Activated CD8-positive, alpha-beta T cell treated with anti-CD3 and anti-CD28 coated beads, Interleukin-2, amount 10 ng/mL, durations not matched to agents 7 days and 5 days (primary cell): ENCODE measurements at regions not wholly inside any gene's neighbourhood (a gene's known extent, or its start where the extent isn't known, plus 50 kb on each side); places are given as distances from the start of the nearest gene placed in this dataset.

Experiments used
- ATAC-seq: fragments of 150-1000 bp; cut with Tn5 transposase; one replicate; pipeline ENCODE4 v1.10.0; 2021; ENCODE audit warnings: moderate library complexity
- CTCF ChIA-PET: fragments of 350-600 bp; sonication (Branson Sonifier 250); formaldehyde crosslinking; loops from one replicate; lab custom pipeline; 2021; ENCODE audit warnings: antibody characterized with exemption; lab: Charles Lee
- POLR2A ChIA-PET: fragments of 350-600 bp; sonication (Branson Sonifier 250); formaldehyde crosslinking; loops from one replicate; lab custom pipeline; 2021; ENCODE audit warnings: antibody characterized with exemption; lab: Charles Lee
- DNase-seq: peaks from one replicate; pipeline ENCODE4 v3.0.0-alpha.2; 2020
- H3K27ac Mint-ChIP-seq: one replicate; pipeline ENCODE4 v1.8.0; 2021; ENCODE audit warnings: mild to moderate bottlenecking, mixed read lengths
- H3K27me3 Mint-ChIP-seq: one replicate; pipeline ENCODE4 v1.8.0; 2021; ENCODE audit warnings: low read depth, mixed read lengths
- H3K36me3 Mint-ChIP-seq: one replicate; pipeline ENCODE4 v1.8.0; 2021; ENCODE audit warnings: low read depth, mixed read lengths
- H3K4me1 Mint-ChIP-seq: one replicate; pipeline ENCODE4 v1.8.0; 2021; ENCODE audit warnings: low read depth, mixed read lengths
- H3K4me3 Mint-ChIP-seq: one replicate; pipeline ENCODE4 v1.8.0; 2021; ENCODE audit warnings: mild to moderate bottlenecking, mixed read lengths
- H3K9me3 Mint-ChIP-seq: one replicate; pipeline ENCODE4 v1.8.0; 2022; ENCODE audit warnings: mixed read lengths; ENCODE audit not compliant: insufficient read depth

DNA sequence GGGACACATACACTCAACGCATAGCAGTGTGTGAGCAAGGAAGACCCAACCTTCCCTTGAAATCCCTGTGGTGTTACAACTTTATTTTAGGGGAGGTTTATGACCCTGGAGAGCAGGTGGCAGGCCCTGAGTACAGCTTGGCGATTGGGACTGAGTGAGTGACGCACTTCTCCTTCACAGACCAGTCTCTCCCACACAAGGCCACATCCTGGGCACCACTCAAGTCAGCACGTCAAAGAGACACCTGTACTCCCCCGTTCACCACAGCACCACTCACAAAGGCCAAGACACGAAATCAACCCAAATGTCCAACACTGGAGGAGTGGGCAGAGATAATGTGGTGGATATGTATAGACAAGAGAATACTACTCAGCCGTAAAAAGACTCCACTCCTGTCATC, 57.0 kb upstream of the FRMD1 start:
- POLR2A ChIA-PET = no interaction called here
- CTCF ChIA-PET = no interaction called here
- Mint-ChIP-seq H3K4me3 (no peak overlapping the region), H3K27me3 (peaks cover 20% of the 10 kb centered on the region), H3K9me3 (no peaks in the 10 kb centered on the region), H3K4me1 (no peaks in the 10 kb centered on the region), H3K36me3 (no peaks in the 10 kb centered on the region), H3K27ac (no peak overlapping the region)
- DNase-seq = peak; percentile 2
- no peak for ATAC-seq

DNA sequence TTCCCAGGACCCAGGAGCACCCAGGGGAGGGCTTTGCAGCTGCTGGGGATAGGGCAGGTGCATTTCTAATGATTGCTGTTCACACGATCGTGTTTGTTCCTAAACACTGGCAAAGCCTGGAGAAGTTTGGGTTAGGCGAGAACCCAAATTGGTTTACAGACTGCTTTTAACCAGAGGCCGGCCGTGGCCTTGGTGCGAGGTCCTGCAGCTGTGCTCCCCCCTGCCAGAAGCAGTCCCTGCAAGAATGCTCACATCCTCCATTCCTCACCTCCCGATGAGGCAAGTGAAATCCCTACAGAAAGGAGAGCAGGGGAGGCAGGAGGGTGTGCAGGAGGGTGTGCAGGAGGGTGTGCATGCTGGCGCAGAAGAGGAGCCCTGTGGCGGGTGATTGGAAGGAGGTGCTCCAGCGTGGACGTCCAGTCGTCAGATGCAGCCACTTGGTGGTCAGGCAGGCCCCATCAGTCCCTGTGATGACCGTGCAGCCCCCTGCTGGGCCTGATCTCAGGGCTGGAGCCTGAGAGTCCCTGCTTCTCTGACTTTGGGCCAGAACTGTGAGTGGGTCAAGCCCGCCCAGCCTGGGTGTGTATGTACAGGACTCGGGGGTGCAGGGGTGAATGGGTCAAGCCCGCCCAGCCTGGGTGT, 55.7 kb upstream of the FRMD1 start:
- CTCF ChIA-PET = no interaction called here
- ATAC-seq (no peak), DNase-seq (peak; percentile 11)

GRCh38 chr6:168133687-168134559, 54.9 kb upstream of the FRMD1 start:
- CTCF ChIA-PET = no interaction called here
- H3K36me3 Mint-ChIP-seq = no peaks in the 10 kb centered on the region

More for the DNA sequence above, 55.7 kb upstream of the FRMD1 start:
- POLR2A ChIA-PET = no interaction called here
- Mint-ChIP-seq H3K4me1 (no peaks in the 10 kb centered on the region), H3K27me3 (peaks cover 20% of the 10 kb centered on the region), H3K36me3 (no peaks in the 10 kb centered on the region), H3K9me3 (no peaks in the 10 kb centered on the region), H3K27ac (no peak overlapping the region), H3K4me3 (no peak overlapping the region)

GRCh38 chr6:168133168-168133561, 54.2 kb upstream of the FRMD1 start:
- no peaks in the 10 kb centered on the region for H3K9me3 Mint-ChIP-seq
- no peak overlapping the region for H3K4me3 Mint-ChIP-seq
- ATAC-seq (no peak), DNase-seq (peak; percentile 8)
- H3K36me3 Mint-ChIP-seq = no peaks in the 10 kb centered on the region
- no peak overlapping the region for H3K27ac Mint-ChIP-seq
- peaks cover 20% of the 10 kb centered on the region for H3K27me3 Mint-ChIP-seq
- ChIA-PET POLR2A (no interaction called here), CTCF (no interaction called here)
- no peaks in the 10 kb centered on the region for H3K4me1 Mint-ChIP-seq

More at GRCh38 chr6:168133687-168134559, 54.9 kb upstream of the FRMD1 start:
- ATAC-seq (no peak), DNase-seq (peak; percentile 11)
- peaks cover 20% of the 10 kb centered on the region for H3K27me3 Mint-ChIP-seq
- POLR2A ChIA-PET = no interaction called here
- H3K9me3 Mint-ChIP-seq = no peaks in the 10 kb centered on the region
- H3K27ac Mint-ChIP-seq = no peak overlapping the region
- no peaks in the 10 kb centered on the region for H3K4me1 Mint-ChIP-seq
- H3K4me3 Mint-ChIP-seq = no peak overlapping the region

DNA sequence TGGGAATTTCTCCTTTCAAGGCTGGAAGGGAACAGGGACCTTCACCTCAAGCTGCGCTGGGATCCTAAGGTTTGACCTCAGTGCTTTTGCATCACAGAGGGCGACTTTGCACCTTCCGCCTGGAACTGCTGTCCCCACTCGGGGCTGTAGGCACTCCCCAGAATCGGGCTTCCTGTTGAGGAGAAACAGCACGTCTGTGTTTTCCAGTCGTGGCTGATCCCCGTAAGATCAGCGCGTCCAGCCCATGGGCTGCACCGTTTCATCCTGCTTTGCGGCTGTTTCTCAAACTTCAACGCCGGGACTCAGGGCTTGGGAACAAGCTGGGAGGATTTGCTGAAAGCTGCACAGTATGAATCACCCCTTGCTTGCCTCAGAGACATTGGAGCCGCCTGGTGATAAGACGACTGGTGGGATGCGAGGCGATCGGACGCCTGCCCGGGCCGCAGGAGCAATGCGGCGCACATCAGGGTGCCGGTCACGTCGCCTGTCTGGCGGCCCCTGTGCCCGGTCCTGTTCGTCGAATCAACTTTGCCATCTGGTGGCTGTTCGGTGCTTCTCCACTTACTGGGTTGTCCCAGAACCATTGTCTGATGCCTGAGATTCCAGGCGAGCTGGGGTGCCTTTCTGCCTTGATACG, 53.6 kb upstream of the FRMD1 start:
- POLR2A ChIA-PET = no interaction called here
- Mint-ChIP-seq H3K27me3 (peaks cover 20% of the 10 kb centered on the region), H3K27ac (no peak overlapping the region), H3K36me3 (no peaks in the 10 kb centered on the region), H3K9me3 (no peaks in the 10 kb centered on the region), H3K4me3 (no peak overlapping the region), H3K4me1 (no peaks in the 10 kb centered on the region)
- DNase-seq (peak; percentile 22), ATAC-seq (no peak)
- CTCF ChIA-PET = no interaction called here

DNA sequence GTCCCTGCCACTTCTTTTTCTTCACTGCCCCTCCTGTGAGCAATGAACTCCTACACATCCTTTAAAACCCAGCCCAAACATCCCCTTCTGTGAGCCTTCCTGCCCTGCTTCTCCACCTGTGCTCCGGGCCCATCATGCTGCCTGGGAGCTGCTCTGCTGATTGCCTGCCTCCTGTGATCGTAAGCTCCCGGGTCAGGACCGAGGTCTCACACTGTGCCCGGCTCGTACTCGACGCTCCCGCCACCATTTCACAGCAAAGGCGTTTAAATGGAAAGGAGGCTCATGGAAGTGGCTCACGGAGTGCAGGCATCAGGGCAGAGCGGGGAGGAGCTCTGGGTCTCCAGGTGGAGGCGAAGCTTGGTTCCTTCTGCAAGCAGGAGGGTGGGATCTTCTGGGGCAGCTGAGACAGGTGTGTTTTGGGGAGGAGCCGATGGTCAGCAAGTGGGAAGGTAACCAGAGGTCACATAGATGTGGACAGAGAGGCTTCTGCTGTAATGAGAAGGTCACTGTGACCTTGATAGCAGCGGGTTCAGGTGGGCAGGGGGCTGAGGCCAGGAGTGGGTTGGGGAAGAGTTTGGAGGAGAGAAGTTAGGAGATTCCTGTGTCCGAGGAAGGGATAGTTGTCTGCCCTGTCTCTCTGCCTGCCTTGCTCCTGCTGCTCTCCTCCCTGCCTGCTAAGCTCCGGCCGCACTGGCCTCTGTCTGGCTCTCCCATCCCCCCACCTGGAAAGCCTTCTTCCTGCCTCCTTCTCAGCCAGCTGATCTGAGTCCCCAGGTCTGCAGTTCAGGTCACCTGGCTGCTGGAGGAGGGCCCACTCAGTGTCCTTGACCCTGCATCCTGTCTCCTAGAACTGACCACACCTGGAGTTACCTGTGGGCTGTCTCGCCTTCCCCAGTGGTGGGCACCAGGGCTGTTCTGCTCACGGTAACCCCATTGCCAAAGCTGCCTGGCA, 52.7 kb upstream of the FRMD1 start:
- DNase-seq (peak; percentile 9), ATAC-seq (no peak)
- CTCF ChIA-PET = no interaction called here
- H3K4me1 Mint-ChIP-seq = no peaks in the 10 kb centered on the region
- no peaks in the 10 kb centered on the region for H3K36me3 Mint-ChIP-seq
- H3K9me3 Mint-ChIP-seq = no peaks in the 10 kb centered on the region
- no peak overlapping the region for H3K4me3 Mint-ChIP-seq
- peaks cover 20% of the 10 kb centered on the region for H3K27me3 Mint-ChIP-seq
- no peak overlapping the region for H3K27ac Mint-ChIP-seq
- POLR2A ChIA-PET = no interaction called here

- ATAC-seq (no peak), DNase-seq (no peak)
- CTCF ChIA-PET = no interaction called here
- H3K27me3 Mint-ChIP-seq = peaks cover 20% of the 10 kb centered on the region
- POLR2A ChIA-PET = no interaction called here
- H3K27ac Mint-ChIP-seq = no peak overlapping the region
- no peaks in the 10 kb centered on the region for H3K4me1 Mint-ChIP-seq
- H3K4me3 Mint-ChIP-seq = no peak overlapping the region
- H3K36me3 Mint-ChIP-seq = no peaks in the 10 kb centered on the region
- no peaks in the 10 kb centered on the region for H3K9me3 Mint-ChIP-seq
Observed at GRCh38 chr6:168130697-168131371, 51.8 kb upstream of the FRMD1 start.

DNA sequence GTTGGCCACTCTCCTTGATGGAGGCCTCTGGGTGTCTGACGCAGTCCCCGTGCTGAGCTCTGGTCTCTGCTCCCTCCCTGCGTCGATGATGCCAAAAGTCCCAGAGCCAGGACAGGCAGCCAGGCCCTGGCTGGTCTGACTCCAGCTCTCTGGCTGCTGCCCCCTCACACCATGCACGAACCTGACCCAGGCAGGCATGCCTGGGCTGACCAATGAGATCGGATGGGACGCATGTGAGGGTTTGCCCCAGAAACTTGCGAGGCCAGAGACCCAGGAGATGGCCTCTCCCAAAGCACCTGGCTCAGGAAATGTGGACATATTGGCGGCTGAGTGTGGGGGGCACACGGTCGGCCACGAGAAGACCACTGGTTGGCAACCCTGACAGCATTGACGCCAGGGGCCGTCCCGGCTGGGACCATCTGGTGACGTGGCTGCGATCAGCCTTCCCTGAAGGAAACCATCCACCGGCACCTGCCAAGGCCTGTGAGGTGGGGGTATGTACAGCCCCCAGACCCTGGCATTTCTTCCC, 51.2 kb upstream of the FRMD1 start:
- DNase-seq (no peak), ATAC-seq (no peak)
- Mint-ChIP-seq H3K27me3 (peaks cover 20% of the 10 kb centered on the region), H3K4me1 (no peaks in the 10 kb centered on the region), H3K9me3 (no peaks in the 10 kb centered on the region), H3K4me3 (no peak overlapping the region), H3K36me3 (no peaks in the 10 kb centered on the region), H3K27ac (no peak overlapping the region)
- ChIA-PET POLR2A (no interaction called here), CTCF (no interaction called here)

DNA sequence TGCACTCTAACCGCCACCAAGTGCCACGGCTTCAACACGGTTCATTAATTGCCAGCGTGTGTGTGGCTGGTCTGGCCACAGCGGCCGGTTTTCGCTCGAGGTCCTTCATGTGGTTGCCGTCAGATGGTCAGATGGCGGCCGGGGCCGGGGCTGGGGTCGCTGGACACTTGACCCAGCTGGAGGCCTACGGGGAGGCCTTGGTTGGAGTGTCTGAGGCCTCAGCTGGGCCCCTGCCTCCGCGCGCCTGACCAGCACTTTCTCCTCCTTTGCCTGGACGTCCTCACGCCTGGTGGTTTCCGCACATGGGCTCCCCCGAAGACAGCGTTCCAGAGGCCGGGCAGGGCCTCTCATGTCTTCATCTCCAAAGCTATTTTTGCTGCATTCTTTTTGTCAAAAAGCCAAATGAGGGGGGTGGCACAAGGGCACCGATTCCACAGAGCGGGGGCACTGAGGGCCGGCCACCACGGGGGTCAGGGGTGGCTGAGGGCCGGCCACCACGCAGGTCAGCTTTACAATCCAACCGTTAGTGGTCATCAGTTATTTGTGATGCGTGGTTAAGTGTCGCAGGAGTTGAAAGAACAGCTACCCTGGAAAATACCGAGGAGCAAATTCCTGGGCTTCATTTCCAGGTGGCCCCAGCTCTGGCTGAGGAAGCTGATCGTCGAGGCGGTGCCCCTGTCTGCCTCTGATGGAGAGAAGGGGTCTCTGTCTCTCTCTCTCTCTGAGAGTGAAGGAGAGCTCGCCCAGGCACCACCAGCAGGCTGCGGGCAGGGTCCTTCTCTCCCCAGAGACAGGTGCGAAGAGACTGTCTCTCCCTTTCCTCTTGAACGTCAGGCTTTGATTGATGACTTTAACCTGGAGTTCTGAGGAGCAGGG, 50.5 kb upstream of the FRMD1 start:
- ChIA-PET CTCF (no interaction called here), POLR2A (no interaction called here)
- Mint-ChIP-seq H3K4me1 (no peaks in the 10 kb centered on the region), H3K9me3 (no peaks in the 10 kb centered on the region), H3K36me3 (no peaks in the 10 kb centered on the region), H3K27me3 (peaks cover 20% of the 10 kb centered on the region), H3K4me3 (no peak overlapping the region), H3K27ac (no peak overlapping the region)
- DNase-seq (no peak), ATAC-seq (no peak)

DNA sequence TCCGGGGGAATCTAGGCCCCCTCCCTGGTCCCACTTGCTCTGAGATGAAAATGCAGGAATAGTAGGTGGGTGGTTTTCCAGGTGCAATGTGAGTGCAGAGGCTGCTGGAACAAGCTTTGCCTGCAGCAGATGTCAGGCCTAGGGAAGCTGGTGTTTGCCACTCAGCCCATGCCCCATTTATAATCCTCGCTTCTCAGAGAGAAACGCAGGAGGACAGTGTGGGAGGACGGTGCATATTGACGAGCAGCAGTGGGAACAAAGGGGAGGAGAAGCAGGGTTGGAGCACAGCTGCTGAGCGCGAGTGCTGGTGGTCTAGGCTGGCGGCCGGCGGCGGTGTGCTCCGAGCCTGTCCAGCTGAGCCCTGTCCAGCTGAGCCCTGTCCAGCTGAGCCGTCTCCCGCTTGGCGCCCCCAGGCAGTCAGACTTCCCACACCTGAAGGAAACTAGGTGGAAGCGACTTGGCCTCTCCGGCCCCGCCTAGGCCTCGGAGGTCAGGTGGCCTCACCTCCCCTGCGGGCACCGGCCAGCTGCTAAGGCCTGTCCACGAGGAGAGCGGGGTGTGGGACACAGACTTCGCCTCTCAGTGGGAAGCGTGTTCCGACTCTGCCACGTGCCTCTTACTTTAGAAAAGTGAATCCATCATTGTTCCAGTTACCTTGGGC, 49.7 kb upstream of the FRMD1 start:
- Mint-ChIP-seq H3K27ac (no peak overlapping the region), H3K27me3 (peaks cover 19% of the 10 kb centered on the region), H3K4me1 (no peaks in the 10 kb centered on the region), H3K4me3 (no peak overlapping the region), H3K9me3 (no peaks in the 10 kb centered on the region), H3K36me3 (no peaks in the 10 kb centered on the region)
- ChIA-PET POLR2A (no interaction called here), CTCF (no interaction called here)
- DNase-seq (no peak), ATAC-seq (no peak)
